CD4-positive, alpha-beta T cell treated with Interleukin-15 for 4 hours (primary cell): ENCODE measurements at regions not wholly inside any gene's neighbourhood (a gene's known extent, or its start where the extent isn't known, plus 50 kb on each side); places are given as distances from the start of the nearest gene placed in this dataset.
A peak's percentile ranks its signal among the peaks of the same experiment; 100 is the strongest.

Experiments used
- DNase-seq: peaks from one replicate; pipeline ENCODE4 v3.0.0-alpha.2; 2020; ENCODE audit warnings: low spot score

GRCh38 chr1:99163671-99164070, 100.6 kb upstream of the PLPPR4 start:
- no peak for DNase-seq

GRCh38 chr1:99170516-99170915, 93.8 kb upstream of the PLPPR4 start:
- no peak for DNase-seq

GRCh38 chr1:99171184-99171813, 93.0 kb upstream of the PLPPR4 start:
- DNase-seq = no peak

GRCh38 chr1:99173282-99173681, 91.0 kb upstream of the PLPPR4 start:
- no peak for DNase-seq

GRCh38 chr1:99173900-99174299, 90.4 kb upstream of the PLPPR4 start:
- DNase-seq = no peak

- DNase-seq = no peak
Measured at GRCh38 chr1:99176753-99177152, 87.5 kb upstream of the PLPPR4 start.

GRCh38 chr1:99177465-99177864, 86.8 kb upstream of the PLPPR4 start:
- DNase-seq = no peak

GRCh38 chr1:99180343-99180808, 83.9 kb upstream of the PLPPR4 start:
- DNase-seq = peak; percentile 70

GRCh38 chr1:99180915-99181314, 83.4 kb upstream of the PLPPR4 start:
- DNase-seq = no peak

- no peak for DNase-seq
Measured at GRCh38 chr1:99181892-99182291, 82.4 kb upstream of the PLPPR4 start.

GRCh38 chr1:99185196-99185595, 79.1 kb upstream of the PLPPR4 start:
- no peak for DNase-seq

GRCh38 chr1:99193431-99193830, 70.9 kb upstream of the PLPPR4 start:
- no peak for DNase-seq

GRCh38 chr1:99198393-99198792, 65.9 kb upstream of the PLPPR4 start:
- no peak for DNase-seq

- no peak for DNase-seq
Measured at GRCh38 chr1:99207216-99207615, 57.1 kb upstream of the PLPPR4 start.
